HG02943 (cell line): ENCODE measurements at regions not wholly inside any gene's neighbourhood (a gene's known extent, or its start where the extent isn't known, plus 50 kb on each side); places are given as distances from the start of the nearest gene placed in this dataset.

Experiments used
- ATAC-seq: cut with Tn5 transposase; IDR thresholded peaks from one replicate; pipeline ENCODE4 v1.9.1; 2021; ENCODE audit warnings: mild to moderate bottlenecking, low read depth, moderate library complexity; ENCODE audit not compliant: unreplicated experiment

DNA sequence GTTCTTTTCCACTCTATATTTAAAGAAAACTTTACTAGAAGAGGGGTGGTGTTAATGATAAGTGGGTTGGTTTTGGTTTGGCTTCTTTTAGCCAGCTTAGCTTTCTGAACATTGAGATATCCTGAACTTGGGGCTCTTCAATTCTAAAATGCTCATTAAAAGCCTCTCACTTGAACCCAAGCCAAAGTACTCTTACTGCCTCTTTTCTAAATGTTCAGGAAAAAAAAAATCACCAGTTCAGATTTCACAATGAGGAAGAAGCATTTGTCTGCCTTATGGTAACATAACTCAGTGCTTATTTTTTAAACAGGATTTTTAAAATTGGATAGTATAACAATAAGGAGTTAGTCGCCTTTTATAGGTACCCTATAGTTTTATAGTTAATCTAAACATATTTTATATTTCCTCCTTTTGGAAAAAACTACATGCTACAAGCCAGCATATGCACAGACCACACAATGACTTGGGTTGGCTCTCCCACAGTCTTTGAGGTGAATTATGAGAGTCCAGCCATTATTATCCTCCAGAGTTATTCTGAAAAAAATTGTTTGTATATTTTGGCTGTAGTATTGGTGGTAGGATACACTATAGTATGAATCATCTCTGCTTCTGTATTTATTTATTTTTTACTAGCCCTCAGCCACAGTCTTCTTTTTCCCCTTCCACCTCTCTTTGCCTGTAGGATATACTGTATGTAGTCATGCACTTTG lies 195.5 kb upstream of the TMPO start:
- no peak for ATAC-seq

GRCh38 chr12:98325003-98325402 lies 190.4 kb upstream of the TMPO start:
- ATAC-seq: no peak

DNA sequence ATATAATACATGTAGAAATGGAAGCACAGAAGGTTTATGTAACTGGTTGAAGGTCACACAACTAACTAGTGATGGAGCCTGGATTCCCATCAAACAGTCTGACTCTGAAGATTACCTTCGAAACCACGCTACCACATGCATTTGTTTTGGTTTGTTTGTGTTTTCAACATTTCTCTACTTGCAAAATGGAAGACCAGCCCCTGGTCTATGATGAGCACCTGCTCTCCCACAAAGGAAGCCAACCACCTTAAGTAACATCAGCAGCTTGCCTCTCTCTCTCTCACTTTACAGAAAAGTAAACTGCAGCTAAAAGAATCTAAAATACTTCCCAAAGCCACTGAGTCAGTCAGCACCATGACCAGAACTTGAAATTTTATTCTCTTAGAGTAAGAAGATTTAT lies 186.9 kb upstream of the TMPO start:
- no peak for ATAC-seq

- ATAC-seq: no peak
Observed at GRCh38 chr12:98329589-98329988, 185.8 kb upstream of the TMPO start.

DNA sequence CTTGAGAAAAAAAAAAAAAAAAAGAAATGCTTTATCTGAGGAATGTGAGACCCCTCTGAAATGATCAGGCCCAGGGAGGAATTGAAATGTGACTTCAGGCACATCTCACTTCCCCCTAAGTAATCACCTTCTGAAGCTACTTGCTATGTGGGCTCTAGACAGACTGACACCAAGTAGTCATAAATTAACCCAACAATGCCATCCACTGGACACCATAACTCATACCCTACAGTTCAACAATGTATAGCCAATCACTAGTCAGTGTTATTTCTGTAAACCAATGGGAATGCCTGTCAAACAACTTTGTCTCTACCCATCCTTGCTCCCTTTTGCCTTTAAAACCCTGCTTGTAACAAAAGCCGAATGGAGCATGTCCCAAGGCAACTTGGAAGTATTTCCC lies 182.7 kb upstream of the TMPO start:
- ATAC-seq: peak; percentile 79

DNA sequence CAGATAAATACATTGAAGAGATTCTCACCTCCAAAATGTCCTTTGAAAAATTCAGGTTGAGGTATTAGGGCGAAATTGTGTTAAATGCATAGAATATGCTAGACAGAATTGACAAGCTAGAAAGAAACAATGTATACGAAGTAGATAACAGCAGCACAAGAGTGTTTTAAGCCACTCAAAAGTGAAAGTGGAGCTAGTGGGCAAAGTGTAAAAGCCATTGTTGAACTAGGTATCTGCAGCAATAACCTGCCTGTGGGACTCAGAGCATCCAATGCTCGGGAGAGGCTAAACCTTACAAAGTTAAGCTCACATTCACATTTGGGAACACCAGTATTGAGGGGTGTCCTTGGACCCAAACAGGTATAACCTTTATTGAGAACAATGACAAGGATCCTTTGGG lies 180.6 kb upstream of the TMPO start:
- no peak for ATAC-seq

GRCh38 chr12:98341026-98341425 lies 174.4 kb upstream of the TMPO start:
- ATAC-seq: no peak

GRCh38 chr12:98341732-98342131 lies 173.7 kb upstream of the TMPO start:
- ATAC-seq: no peak

GRCh38 chr12:98343002-98343567 lies 172.3 kb upstream of the TMPO start:
- no peak for ATAC-seq

DNA sequence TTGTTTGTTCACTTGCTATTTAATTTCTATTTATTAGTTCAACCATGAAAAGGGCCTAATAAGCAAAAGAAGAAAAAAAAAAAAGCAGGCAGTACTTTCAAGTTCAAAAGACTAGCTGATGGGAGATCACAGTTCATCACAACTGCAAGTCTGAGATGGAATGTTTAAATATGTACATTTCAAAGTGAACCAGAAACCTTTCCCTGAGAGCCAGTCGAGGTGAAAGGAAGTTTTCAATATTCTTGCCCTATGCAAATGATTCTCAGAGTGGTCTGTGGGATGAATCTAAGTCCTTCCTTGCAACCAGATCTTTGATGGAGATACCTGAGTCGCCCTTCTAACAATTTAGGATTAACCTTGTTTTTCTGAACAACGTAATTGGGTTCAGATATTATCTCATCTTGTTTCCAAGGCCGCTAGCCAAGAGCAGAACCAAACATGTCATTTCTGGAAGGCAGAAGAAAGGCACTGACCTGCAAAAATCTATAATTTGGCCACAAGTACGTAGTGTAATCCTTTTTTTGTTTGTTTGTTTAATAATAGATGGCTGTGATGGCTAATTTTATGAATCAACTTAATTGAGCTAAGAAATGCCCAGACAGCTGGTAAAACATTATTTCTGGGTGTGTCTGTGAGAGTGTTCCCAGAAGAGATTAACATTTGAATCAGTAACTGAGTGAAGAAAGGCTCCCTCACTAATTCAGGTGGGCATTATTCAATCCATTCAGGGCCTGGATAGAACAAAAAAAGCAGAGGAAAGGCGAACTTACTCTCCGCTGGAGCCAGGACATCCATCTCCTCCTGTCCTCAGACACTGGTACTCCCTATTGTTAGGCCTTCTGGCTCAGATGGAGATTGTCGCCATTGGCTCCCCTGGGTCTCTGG lies 171.1 kb upstream of the TMPO start:
- ATAC-seq: no peak

DNA sequence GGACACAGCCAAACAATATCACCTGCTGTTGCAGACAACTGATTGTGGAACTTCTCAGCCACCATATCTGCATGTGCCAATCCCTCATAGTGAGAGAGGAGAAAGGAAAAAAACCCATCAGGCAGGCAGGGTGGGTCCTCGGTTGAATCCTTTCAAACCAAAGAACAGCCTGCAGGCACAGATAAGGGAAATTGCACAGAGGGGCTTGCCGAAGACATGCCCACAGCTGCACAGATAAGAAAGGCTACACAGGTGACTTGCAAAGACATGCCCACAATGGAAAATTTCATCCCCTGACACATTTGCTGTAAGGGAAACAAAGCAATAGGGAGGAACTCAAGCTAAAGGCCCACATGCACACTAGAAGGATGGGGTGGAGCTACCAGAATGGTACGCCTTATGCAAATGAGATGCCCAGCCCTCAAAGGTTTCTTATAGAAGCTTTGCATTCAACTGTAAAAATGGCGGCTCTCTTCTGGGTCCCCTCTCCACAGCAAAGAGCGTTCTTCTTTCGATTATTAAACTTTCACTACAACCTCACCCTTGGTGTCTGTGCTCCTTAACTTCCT lies 170.0 kb upstream of the TMPO start:
- no peak for ATAC-seq

GRCh38 chr12:98351089-98351488 lies 164.3 kb upstream of the TMPO start:
- no peak for ATAC-seq

DNA sequence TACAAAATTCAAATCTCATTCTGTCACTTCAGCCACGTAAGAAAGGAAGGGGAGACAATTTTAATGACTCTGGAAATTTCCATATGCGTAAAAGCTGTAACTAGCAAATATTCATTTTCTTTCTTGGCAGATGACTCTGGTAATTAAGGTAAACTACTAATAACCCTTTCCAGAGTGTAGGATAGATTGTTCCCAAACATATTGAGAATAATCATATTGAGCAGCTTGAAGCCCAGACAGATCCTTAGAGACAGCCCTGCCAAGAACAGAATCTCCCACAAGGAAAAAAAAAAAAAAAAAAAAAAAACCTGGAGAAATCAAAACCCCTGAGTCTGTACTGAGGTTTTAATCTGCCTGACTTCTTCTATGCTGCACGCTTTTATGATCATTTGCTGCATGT lies 163.6 kb upstream of the TMPO start:
- no peak for ATAC-seq

DNA sequence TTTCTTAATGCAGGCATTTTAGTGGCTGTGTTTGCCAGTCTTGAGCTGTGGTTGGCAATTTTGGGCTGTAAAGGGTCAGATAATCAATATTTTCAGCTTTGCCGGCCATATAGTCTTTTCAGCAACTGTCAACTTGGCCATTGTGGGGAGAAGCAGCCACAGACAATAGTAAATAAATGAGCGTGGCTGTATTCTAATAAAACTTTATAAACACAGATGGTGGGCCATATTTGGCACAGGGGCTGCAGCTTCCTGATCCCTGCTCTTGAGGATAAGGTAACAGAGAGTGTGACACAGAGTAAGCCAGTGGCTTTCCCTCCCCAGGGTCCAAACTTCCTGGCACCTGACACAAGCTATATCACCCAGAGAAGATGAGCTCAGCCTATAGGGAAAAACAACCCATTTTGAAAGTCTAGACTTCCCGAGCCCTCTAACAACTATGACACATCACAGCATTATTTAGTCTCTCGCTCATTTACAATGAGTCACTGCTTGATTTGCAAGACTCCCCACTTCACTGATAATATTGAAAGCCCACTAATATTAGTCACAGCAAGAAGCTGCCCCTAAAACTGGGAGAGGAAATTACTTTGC lies 163.1 kb upstream of the TMPO start:
- no peak for ATAC-seq

- ATAC-seq: no peak
Observed at GRCh38 chr12:98352835-98353234, 162.6 kb upstream of the TMPO start.

GRCh38 chr12:98354520-98355035 lies 160.8 kb upstream of the TMPO start:
- ATAC-seq: no peak

DNA sequence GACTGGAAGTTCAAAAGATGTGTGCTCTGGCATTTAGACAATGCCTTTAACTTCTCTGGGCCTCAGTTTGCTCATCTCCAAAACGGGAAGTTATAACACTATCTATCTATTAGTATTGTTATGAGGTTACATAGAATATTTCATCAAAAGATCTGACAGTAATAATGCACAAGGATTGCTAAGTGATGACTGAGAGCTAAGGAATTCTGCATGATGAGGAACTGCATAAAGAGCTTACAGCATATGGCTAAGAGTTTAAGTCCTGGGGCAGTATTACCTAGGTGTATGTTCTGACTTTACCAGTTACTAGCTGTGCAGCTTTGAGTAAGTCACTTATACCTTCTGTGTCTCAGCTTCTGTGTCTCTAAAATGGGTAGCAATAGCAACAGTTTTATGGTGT lies 160.1 kb upstream of the TMPO start:
- no peak for ATAC-seq

DNA sequence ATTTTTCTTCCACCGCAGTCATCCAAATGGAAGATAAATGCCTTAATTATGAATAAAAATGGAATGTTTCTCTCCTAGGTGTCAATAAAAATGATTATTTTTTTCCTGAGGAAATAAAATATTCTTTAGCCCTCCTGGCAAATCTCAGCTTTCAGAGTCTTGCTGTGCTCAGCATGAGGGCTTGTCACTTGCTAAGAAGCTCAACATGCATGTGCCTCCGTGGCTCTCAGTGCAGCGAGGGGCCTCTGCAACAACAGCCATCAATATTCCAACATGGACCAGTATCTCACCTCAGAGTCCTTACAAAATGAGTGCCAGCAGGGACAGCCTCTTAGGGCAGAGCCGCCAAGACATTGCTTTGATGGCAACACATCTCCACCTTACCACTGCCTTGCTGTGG lies 159.5 kb upstream of the TMPO start:
- ATAC-seq: no peak

GRCh38 chr12:98358144-98358543 lies 157.2 kb upstream of the TMPO start:
- no peak for ATAC-seq

GRCh38 chr12:98359856-98360255 lies 155.5 kb upstream of the TMPO start:
- no peak for ATAC-seq

- no peak for ATAC-seq
Observed at GRCh38 chr12:98360401-98360800, 155.0 kb upstream of the TMPO start.
